Fibroblast of lung (primary cell): ENCODE measurements at regions not wholly inside any gene's neighbourhood (a gene's known extent, or its start where the extent isn't known, plus 50 kb on each side); places are given as distances from the start of the nearest gene placed in this dataset.

ENCODE experiments used
- DNase-seq, 2 donors: peaks; one replicate each; pipeline versions ENCODE4 v3.0.0 to v3.0.0-alpha.2; 2010; ENCODE audit warnings: low read depth in 2 of 2
- H2AFZ ChIP-seq: 2 replicates; pipeline ENCODE4 v1.5.1; 2012; ENCODE audit warnings: low read length, control low read depth, inconsistent platforms
- H3K27ac ChIP-seq: 2 replicates; pipeline ENCODE4 v1.5.1; 2011; ENCODE audit warnings: low read length, control low read depth; ENCODE audit not compliant: insufficient read depth
- H3K27me3 ChIP-seq: 2 replicates; pipeline ENCODE4 v1.5.1; 2011; ENCODE audit warnings: mild to moderate bottlenecking, low read length; ENCODE audit not compliant: control insufficient read depth, insufficient read depth
- H3K36me3 ChIP-seq: 2 replicates; pipeline ENCODE4 v1.5.1; 2011; ENCODE audit warnings: low read length; ENCODE audit not compliant: control insufficient read depth, insufficient read depth
- H3K4me1 ChIP-seq: 2 replicates; pipeline ENCODE4 v1.5.1; 2011; ENCODE audit warnings: low read length; ENCODE audit not compliant: control insufficient read depth, insufficient read depth; ENCODE audit errors: extremely low read depth
- H3K4me2 ChIP-seq: 2 replicates; pipeline ENCODE4 v1.5.1; 2011; ENCODE audit warnings: low read length, control low read depth; ENCODE audit not compliant: insufficient read depth; ENCODE audit errors: extremely low read depth
- H3K4me3 ChIP-seq, 4 experiments: fragments of 200-600 bp in 1 of 4; sonication (generic) in 1 of 4; replicated peaks in 1 of 4; 2 replicates each; pipeline ENCODE4 v1.5.1; 2011 to 2016; ENCODE audit warnings: low read length in 4 of 4, low read depth in 3 of 4, mild to moderate bottlenecking in 3 of 4, control low read depth in 2 of 4, inconsistent platforms in 1 of 4, mixed read lengths in 1 of 4; ENCODE audit not compliant: insufficient read depth in 1 of 4; ENCODE audit errors: control extremely low read depth in 1 of 4
- H3K79me2 ChIP-seq: 2 replicates; pipeline ENCODE4 v1.5.1; 2012; ENCODE audit warnings: mild to moderate bottlenecking, low read length, inconsistent platforms; ENCODE audit not compliant: control insufficient read depth, insufficient read depth
- H3K9ac ChIP-seq: 2 replicates; pipeline ENCODE4 v1.5.1; 2011; ENCODE audit warnings: mild to moderate bottlenecking, low read length, control low read depth; ENCODE audit not compliant: insufficient read depth
- H3K9me3 ChIP-seq: 2 replicates; pipeline ENCODE4 v1.5.1; 2012; ENCODE audit warnings: low read depth, low read length; ENCODE audit not compliant: control insufficient read depth, insufficient read depth
- H4K20me1 ChIP-seq: 2 replicates; pipeline ENCODE4 v1.5.1; 2011; ENCODE audit warnings: low read length; ENCODE audit not compliant: control insufficient read depth, insufficient read depth; ENCODE audit errors: extremely low read depth
- CTCF ChIP-seq, 2 donors: IDR thresholded peaks in 1 of 2; conservative IDR thresholded peaks in 1 of 2; 1 replicate in 1 of 2; 2 replicates in 1 of 2; pipeline ENCODE4 v1.5.1; 2011 to 2012; ENCODE audit warnings: low read length in 2 of 2, control low read depth in 1 of 2, inconsistent platforms in 1 of 2, low read depth in 1 of 2, mild to moderate bottlenecking in 1 of 2
- EZH2 ChIP-seq: IDR thresholded peaks from 2 replicates; pipeline ENCODE4 v1.5.1; 2012; ENCODE audit warnings: low read length, control low read depth, mild to moderate bottlenecking; ENCODE audit errors: missing control alignments

- H2AFZ ChIP-seq = no peak overlapping the region
- no peak overlapping the region for H3K9ac ChIP-seq
- H3K36me3 ChIP-seq = no peaks in the 10 kb centered on the region
- no peak for DNase-seq
- no peaks in the 10 kb centered on the region for H3K4me1 ChIP-seq
- no peaks in the 10 kb centered on the region for H3K79me2 ChIP-seq
- no peak overlapping the region for H3K27ac ChIP-seq
- no peak overlapping the region for H3K4me3 ChIP-seq
- peaks cover 11% of the 10 kb centered on the region for H3K27me3 ChIP-seq
- TF ChIP-seq EZH2 (no peak), CTCF (conservative IDR thresholded peaks at IDR 0.05 in 1 of 2, IDR thresholded peaks at IDR 0.05 in 1 of 2; ENCODE audit: low read depth in 1 of 2, low read length in 2 of 2) (no peak)
- H3K4me2 ChIP-seq = no peak overlapping the region
- no peaks in the 10 kb centered on the region for H3K9me3 ChIP-seq
- no peaks in the 10 kb centered on the region for H4K20me1 ChIP-seq
Observed at GRCh38 chr21:36601362-36601761, 97.6 kb upstream of the SIM2 start.

DNA sequence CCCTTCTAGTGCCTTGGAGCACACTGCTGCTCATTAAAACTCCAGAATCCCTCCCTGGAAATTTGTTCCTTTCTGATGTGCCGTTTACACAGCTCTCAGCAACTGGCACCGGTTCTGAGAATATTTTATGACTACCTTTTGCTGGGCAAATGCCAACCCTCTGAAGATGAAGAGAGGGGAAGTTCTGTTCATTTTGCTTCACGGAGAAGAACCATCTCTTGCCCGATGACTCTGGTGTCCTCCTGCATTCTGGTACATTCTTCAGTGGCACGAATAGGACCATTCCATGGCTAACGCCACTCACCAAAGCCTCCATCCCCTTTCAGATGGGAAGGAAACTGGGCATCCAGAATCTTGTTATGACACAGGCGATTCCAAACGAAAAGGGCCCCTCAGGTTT lies 96.2 kb upstream of the SIM2 start:
- H3K36me3 ChIP-seq = no peaks in the 10 kb centered on the region
- H3K4me1 ChIP-seq = no peaks in the 10 kb centered on the region
- peaks cover 9% of the 10 kb centered on the region for H3K27me3 ChIP-seq
- no peak overlapping the region for H3K4me2 ChIP-seq
- no peaks in the 10 kb centered on the region for H3K9me3 ChIP-seq
- H2AFZ ChIP-seq = no peak overlapping the region
- H3K9ac ChIP-seq = no peak overlapping the region
- no peaks in the 10 kb centered on the region for H3K79me2 ChIP-seq
- no peak for DNase-seq
- H3K4me3 ChIP-seq = no peak overlapping the region
- no peak for TF ChIP-seq CTCF (conservative IDR thresholded peaks at IDR 0.05 in 1 of 2, IDR thresholded peaks at IDR 0.05 in 1 of 2; ENCODE audit: low read depth in 1 of 2, low read length in 2 of 2)
- no peak for TF ChIP-seq EZH2
- no peak overlapping the region for H3K27ac ChIP-seq
- H4K20me1 ChIP-seq = no peaks in the 10 kb centered on the region

GRCh38 chr21:36603221-36603620 lies 95.7 kb upstream of the SIM2 start:
- Histone ChIP-seq H3K27ac (no peak overlapping the region), H3K4me3 (no peak overlapping the region), H3K9ac (no peak overlapping the region), H2AFZ (no peak overlapping the region), H4K20me1 (no peaks in the 10 kb centered on the region), H3K9me3 (no peaks in the 10 kb centered on the region), H3K36me3 (no peaks in the 10 kb centered on the region), H3K4me2 (no peak overlapping the region), H3K4me1 (no peaks in the 10 kb centered on the region), H3K79me2 (no peaks in the 10 kb centered on the region), H3K27me3 (peaks cover 9% of the 10 kb centered on the region)
- no peak for TF ChIP-seq CTCF (conservative IDR thresholded peaks at IDR 0.05 in 1 of 2, IDR thresholded peaks at IDR 0.05 in 1 of 2; ENCODE audit: low read depth in 1 of 2, low read length in 2 of 2)
- TF ChIP-seq EZH2 = no peak
- DNase-seq = no peak
